Right lobe of liver (tissue), 4 donors: ENCODE measurements at regions not wholly inside any gene's neighbourhood (a gene's known extent, or its start where the extent isn't known, plus 50 kb on each side); places are given as distances from the start of the nearest gene placed in this dataset.

Experiments used
- POLR2A ChIP-seq: fragments of 450-650 bp; IDR thresholded peaks from one replicate; pipeline ENCODE4 v1.6.1; 2017; ENCODE audit warnings: antibody characterized with exemption, mild to moderate bottlenecking
- TF ChIP-seq, protein P1 (sequence below), 4 donors: fragments of 200-600 bp in 3 of 4; fragments of 450-650 bp in 1 of 4; IDR thresholded peaks; one replicate each; pipeline versions ENCODE4 v1.5.1 to v1.8.0; 2016 to 2022; ENCODE audit warnings: antibody characterized with exemption in 4 of 4, mild to moderate bottlenecking in 2 of 4
- donor health status: DM: no; HTN: no; CAD: no.
- donor health status: DM: no; HTN: no; CAD: no.
- donor health status: DM: no; HTN: yes; CAD: no.

DNA sequence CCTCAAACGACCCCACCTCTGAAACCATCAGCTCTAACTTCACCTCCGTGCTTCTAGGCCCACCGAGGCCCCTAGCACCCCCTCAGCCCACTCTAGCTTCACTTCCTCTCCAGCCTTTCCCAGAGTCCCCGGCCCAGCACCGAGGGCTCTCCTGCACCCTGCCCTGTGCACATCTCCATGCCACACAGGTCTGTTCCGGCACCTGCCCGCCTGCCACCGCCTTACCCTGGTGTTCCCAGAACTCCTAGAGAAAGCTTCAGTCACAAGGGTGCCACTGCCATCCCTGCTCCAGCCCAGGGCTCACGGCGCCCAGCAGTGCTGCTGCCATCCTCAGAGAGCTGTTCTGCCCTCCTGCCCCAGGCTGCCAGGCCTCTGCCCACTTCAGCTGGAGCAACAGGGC, 61.3 kb upstream of the INSIG1 start:
- TF ChIP-seq, protein P1, sequence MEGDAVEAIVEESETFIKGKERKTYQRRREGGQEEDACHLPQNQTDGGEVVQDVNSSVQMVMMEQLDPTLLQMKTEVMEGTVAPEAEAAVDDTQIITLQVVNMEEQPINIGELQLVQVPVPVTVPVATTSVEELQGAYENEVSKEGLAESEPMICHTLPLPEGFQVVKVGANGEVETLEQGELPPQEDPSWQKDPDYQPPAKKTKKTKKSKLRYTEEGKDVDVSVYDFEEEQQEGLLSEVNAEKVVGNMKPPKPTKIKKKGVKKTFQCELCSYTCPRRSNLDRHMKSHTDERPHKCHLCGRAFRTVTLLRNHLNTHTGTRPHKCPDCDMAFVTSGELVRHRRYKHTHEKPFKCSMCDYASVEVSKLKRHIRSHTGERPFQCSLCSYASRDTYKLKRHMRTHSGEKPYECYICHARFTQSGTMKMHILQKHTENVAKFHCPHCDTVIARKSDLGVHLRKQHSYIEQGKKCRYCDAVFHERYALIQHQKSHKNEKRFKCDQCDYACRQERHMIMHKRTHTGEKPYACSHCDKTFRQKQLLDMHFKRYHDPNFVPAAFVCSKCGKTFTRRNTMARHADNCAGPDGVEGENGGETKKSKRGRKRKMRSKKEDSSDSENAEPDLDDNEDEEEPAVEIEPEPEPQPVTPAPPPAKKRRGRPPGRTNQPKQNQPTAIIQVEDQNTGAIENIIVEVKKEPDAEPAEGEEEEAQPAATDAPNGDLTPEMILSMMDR (IDR thresholded peaks at IDR 0.05) = no peak
- no peak for TF ChIP-seq POLR2A
